GM18517 (cell line): ENCODE measurements at regions not wholly inside any gene's neighbourhood (a gene's known extent, or its start where the extent isn't known, plus 50 kb on each side); places are given as distances from the start of the nearest gene placed in this dataset.
"Not testable (repeated sequence)": the region's sequence is repeated elsewhere in the genome, so short reads cannot be mapped to it uniquely, and the experiment has no call there.

Source experiments
- ATAC-seq: cut with Tn5 transposase; IDR thresholded peaks from one replicate; pipeline ENCODE4 v1.9.1; 2021; ENCODE audit warnings: mild to moderate bottlenecking, moderate library complexity; ENCODE audit not compliant: unreplicated experiment

- ATAC-seq: no peak
Observed at GRCh38 chr18:78240101-78240500, 739.5 kb upstream of the SALL3 start.

- no peak for ATAC-seq
Observed at GRCh38 chr18:78240627-78241252, 738.9 kb upstream of the SALL3 start.

- ATAC-seq: no peak
Observed at GRCh38 chr18:78241535-78242253, 737.9 kb upstream of the SALL3 start.

GRCh38 chr18:78242254-78242643 lies 737.4 kb upstream of the SALL3 start:
- no peak for ATAC-seq

- ATAC-seq: no peak
Observed at GRCh38 chr18:78242806-78243205, 736.8 kb upstream of the SALL3 start.

GRCh38 chr18:78244779-78245178 lies 734.8 kb upstream of the SALL3 start:
- no peak for ATAC-seq

GRCh38 chr18:78245451-78245850 lies 734.2 kb upstream of the SALL3 start:
- ATAC-seq: no peak

GRCh38 chr18:78246050-78246449 lies 733.6 kb upstream of the SALL3 start:
- ATAC-seq: no peak

- ATAC-seq: no peak
Observed at GRCh38 chr18:78246588-78246987, 733.0 kb upstream of the SALL3 start.

GRCh38 chr18:78247615-78248289 lies 731.9 kb upstream of the SALL3 start:
- no peak for ATAC-seq

- ATAC-seq: no peak
Observed at GRCh38 chr18:78255013-78255412, 724.6 kb upstream of the SALL3 start.

GRCh38 chr18:78268226-78268988 lies 711.2 kb upstream of the SALL3 start:
- no peak for ATAC-seq

- ATAC-seq: no peak
Observed at GRCh38 chr18:78271790-78272189, 707.8 kb upstream of the SALL3 start.

GRCh38 chr18:78273876-78274275 lies 705.7 kb upstream of the SALL3 start:
- no peak for ATAC-seq

GRCh38 chr18:78283425-78283824 lies 696.2 kb upstream of the SALL3 start:
- not testable (repeated sequence) for ATAC-seq

- ATAC-seq: no peak
Observed at GRCh38 chr18:78292618-78293380, 686.8 kb upstream of the SALL3 start.

GRCh38 chr18:78293540-78293939 lies 686.1 kb upstream of the SALL3 start:
- ATAC-seq: no peak

- no peak for ATAC-seq
Observed at GRCh38 chr18:78293940-78294541, 685.6 kb upstream of the SALL3 start.

GRCh38 chr18:78295262-78295661 lies 684.4 kb upstream of the SALL3 start:
- ATAC-seq: no peak

GRCh38 chr18:78296166-78296565 lies 683.5 kb upstream of the SALL3 start:
- ATAC-seq: no peak
